GM19467 (cell line): ENCODE measurements at regions not wholly inside any gene's neighbourhood (a gene's known extent, or its start where the extent isn't known, plus 50 kb on each side); places are given as distances from the start of the nearest gene placed in this dataset.

Experiments used
- ATAC-seq: cut with Tn5 transposase; IDR thresholded peaks from one replicate; pipeline ENCODE4 v1.9.1; 2021; ENCODE audit warnings: mild to moderate bottlenecking, moderate library complexity; ENCODE audit not compliant: unreplicated experiment

DNA sequence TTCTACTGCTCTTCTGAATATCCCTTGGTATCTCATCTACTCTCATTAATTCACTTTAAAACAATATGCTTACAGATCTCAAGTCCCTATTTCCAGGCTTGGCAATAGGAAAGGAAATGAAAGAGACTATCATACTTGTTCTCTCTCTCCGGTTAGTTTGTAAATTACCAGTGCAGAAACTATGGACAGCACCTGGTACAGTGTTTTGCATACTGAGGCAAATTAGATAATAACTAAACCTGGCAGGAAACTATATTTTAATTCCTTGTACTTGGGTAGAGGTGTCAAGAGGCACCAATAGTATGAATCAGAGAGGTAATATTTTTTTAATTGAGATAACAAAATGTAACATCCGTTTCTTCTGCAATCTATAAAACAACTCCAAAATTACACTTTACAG lies 97.7 kb upstream of the TMEM196 start:
- ATAC-seq: no peak

DNA sequence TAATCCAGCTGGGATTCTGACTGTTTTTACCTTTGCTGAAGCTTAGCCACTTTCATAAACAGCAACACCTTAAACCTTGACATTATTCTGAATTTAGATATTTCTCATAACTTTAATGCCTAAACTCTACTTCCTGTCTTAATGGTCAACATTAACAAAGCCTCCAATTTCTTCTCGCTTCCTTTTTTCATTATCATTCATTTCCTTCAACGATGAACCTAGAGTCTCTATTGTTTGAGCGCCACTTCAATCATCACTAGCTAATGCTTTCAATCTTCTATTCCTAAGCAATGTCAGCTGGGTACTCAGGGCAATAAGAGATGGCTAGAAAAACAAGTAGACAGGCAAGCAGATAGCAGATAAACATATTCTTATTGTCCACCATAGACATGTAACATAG lies 96.6 kb upstream of the TMEM196 start:
- ATAC-seq: peak; percentile 69

DNA sequence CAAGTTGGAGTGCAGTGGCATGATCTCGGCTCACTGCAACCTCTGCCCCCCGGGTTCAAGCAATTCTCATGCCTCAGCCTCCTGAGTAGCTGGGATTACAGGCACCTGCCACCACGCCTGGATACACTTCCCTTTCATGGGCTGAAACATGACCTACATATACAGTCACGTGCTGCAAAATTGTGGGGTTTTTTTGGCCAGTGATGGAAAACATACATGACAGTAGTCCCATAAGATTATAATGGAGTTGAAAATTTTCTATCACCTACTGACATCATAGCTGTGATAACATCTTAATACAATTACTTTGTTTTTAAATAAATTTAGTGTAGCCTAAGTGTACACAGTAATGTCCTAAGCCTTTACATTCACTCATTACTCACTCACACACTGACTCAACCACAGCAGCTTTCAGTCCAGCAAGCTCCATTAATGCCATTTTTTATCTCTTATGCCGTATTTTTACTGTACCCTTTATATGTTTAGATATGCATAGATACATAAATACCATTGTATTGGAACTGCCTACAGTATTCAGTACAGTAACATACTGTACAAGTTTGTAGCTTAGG lies 79.9 kb upstream of the TMEM196 start:
- ATAC-seq: no peak

DNA sequence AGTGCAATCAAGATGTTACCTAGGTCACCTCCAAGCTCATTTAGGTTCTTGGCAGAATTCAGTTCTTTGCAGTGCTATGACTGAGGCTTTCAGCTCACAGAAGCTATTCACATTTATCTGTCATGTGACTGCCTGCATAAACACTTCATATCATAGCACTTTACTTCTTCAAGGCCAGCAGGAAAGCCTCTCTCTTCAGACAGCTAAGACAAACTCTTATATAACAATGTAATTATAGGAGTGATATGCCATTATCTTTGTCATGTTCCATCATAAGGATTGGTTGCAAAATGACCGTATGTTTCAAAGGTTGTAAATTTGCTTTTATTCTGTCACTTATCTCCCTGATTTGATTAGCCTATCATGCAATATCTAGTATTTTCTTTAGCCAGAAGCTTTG lies 78.8 kb upstream of the TMEM196 start:
- no peak for ATAC-seq

DNA sequence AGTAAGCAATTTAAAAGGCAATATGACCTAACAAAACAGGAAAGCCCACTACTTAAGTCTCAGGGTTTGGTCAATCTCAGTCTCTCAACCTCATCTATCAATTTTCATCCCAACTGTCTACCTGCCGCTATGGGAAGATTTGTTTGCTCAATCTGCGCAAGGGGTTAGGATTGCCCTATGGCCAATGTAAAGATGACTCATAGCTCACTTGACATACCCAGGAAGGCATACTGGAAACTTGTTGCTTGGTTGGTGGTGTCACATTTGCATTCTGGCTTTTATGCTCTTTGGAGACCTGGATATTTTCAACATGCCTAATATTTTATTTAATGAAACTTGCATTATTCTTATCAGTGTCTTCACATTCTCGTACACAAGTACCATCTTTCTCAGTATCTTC lies 78.1 kb upstream of the TMEM196 start:
- no peak for ATAC-seq

DNA sequence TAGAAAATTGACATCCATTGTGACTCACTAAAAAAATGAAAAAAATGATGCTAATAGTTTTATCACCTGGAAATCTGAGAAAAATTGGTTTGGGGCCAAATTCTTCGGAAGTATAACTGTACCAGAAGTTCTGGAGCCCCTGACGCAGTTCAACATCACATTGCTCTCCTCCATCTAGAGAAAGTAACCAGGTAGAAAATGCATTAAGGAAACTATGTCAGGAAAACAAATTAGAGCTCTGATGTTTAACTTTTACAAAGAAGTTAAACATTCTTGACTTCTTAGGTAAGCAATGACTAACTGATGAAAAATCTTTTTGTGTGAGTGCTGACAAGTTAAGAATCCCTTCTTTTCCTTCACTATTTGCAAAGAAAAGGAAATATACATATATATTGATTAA lies 61.1 kb upstream of the TMEM196 start:
- ATAC-seq: no peak

DNA sequence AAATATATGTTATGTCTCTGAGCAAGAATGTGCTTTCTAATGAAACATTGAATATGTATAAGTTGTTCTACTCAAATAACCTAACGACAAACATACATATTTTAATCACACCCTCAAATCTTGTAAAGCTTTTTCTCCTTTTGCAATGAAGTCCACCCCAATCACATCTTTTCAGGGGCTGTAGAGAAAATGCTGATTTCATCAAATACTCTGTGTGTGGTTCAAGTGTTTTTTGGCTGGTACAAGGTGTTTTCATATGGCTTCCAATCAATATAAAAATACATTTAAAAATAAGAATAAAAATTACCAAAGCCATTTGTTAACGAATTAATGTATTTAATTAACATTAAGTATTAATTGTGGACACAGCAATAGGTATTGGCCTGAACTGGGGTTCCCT lies 57.2 kb upstream of the TMEM196 start:
- no peak for ATAC-seq
